Ishikawa (cell line): ENCODE measurements at regions not wholly inside any gene's neighbourhood (a gene's known extent, or its start where the extent isn't known, plus 50 kb on each side); places are given as distances from the start of the nearest gene placed in this dataset.

ENCODE experiments used
- CEBPB ChIP-seq: IDR thresholded peaks from 2 replicates; pipeline ENCODE4 v1.6.1; 2012
- CREB1 ChIP-seq: IDR thresholded peaks from 2 replicates; pipeline ENCODE4 v1.6.1; 2012; ENCODE audit warnings: low read depth
- EGR1 ChIP-seq: IDR thresholded peaks from 2 replicates; pipeline ENCODE4 v1.6.1; 2012
- NFIC ChIP-seq: IDR thresholded peaks from 2 replicates; pipeline ENCODE4 v1.6.1; 2012
- RAD21 ChIP-seq: IDR thresholded peaks from 2 replicates; pipeline ENCODE4 v1.6.1; 2012; ENCODE audit warnings: low read depth
- TCF12 ChIP-seq: IDR thresholded peaks from 2 replicates; pipeline ENCODE4 v1.6.1; 2012; ENCODE audit warnings: low read depth
- YY1 ChIP-seq: IDR thresholded peaks from 2 replicates; pipeline ENCODE4 v1.6.1; 2012; ENCODE audit warnings: low read depth
- TF ChIP-seq, protein P1 (sequence below): IDR thresholded peaks from 2 replicates; pipeline ENCODE4 v1.6.1; 2012
- TF ChIP-seq, protein P2 (sequence below): IDR thresholded peaks from 2 replicates; pipeline ENCODE4 v1.6.1; 2012; ENCODE audit warnings: low read depth, mild to moderate bottlenecking

GRCh38 chr5:89120719-89121118, 237.7 kb upstream of the MEF2C start:
- no peak for TF ChIP-seq YY1
- no peak for TF ChIP-seq CREB1
- TF ChIP-seq CEBPB: no peak
- TF ChIP-seq TCF12: no peak
- no peak for TF ChIP-seq NFIC
- TF ChIP-seq, protein P1, sequence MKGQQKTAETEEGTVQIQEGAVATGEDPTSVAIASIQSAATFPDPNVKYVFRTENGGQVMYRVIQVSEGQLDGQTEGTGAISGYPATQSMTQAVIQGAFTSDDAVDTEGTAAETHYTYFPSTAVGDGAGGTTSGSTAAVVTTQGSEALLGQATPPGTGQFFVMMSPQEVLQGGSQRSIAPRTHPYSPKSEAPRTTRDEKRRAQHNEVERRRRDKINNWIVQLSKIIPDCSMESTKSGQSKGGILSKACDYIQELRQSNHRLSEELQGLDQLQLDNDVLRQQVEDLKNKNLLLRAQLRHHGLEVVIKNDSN: no peak
- TF ChIP-seq RAD21: no peak
- no peak for TF ChIP-seq EGR1
- TF ChIP-seq, protein P2, sequence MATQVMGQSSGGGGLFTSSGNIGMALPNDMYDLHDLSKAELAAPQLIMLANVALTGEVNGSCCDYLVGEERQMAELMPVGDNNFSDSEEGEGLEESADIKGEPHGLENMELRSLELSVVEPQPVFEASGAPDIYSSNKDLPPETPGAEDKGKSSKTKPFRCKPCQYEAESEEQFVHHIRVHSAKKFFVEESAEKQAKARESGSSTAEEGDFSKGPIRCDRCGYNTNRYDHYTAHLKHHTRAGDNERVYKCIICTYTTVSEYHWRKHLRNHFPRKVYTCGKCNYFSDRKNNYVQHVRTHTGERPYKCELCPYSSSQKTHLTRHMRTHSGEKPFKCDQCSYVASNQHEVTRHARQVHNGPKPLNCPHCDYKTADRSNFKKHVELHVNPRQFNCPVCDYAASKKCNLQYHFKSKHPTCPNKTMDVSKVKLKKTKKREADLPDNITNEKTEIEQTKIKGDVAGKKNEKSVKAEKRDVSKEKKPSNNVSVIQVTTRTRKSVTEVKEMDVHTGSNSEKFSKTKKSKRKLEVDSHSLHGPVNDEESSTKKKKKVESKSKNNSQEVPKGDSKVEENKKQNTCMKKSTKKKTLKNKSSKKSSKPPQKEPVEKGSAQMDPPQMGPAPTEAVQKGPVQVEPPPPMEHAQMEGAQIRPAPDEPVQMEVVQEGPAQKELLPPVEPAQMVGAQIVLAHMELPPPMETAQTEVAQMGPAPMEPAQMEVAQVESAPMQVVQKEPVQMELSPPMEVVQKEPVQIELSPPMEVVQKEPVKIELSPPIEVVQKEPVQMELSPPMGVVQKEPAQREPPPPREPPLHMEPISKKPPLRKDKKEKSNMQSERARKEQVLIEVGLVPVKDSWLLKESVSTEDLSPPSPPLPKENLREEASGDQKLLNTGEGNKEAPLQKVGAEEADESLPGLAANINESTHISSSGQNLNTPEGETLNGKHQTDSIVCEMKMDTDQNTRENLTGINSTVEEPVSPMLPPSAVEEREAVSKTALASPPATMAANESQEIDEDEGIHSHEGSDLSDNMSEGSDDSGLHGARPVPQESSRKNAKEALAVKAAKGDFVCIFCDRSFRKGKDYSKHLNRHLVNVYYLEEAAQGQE: no peak
